NT2/D1 (cell line): ENCODE measurements at regions not wholly inside any gene's neighbourhood (a gene's known extent, or its start where the extent isn't known, plus 50 kb on each side); places are given as distances from the start of the nearest gene placed in this dataset.

Source experiments
- DNase-seq: peaks from one replicate; pipeline ENCODE4 v3.0.0-alpha.2; 2011; ENCODE audit warnings: low read depth, low spot score
- H3K27me3 ChIP-seq: 2 replicates; pipeline ENCODE4 v1.6.0; 2011; ENCODE audit warnings: mild to moderate bottlenecking; ENCODE audit not compliant: insufficient read length, insufficient read depth
- H3K36me3 ChIP-seq: 2 replicates; pipeline ENCODE4 v1.6.1; 2011; ENCODE audit warnings: mild to moderate bottlenecking, low read length, mixed read lengths; ENCODE audit not compliant: insufficient read depth, insufficient read length
- H3K4me1 ChIP-seq: 2 replicates; pipeline ENCODE4 v1.5.1; 2011; ENCODE audit not compliant: insufficient read depth, insufficient read length
- H3K4me3 ChIP-seq: 2 replicates; pipeline ENCODE4 v1.5.1; 2011; ENCODE audit warnings: low read depth; ENCODE audit not compliant: insufficient read length
- H3K9ac ChIP-seq: 2 replicates; pipeline ENCODE4 v1.6.0; 2011; ENCODE audit warnings: low read depth; ENCODE audit not compliant: insufficient read length
- H3K9me3 ChIP-seq: 2 replicates; pipeline ENCODE4 v1.5.1; 2011; ENCODE audit warnings: mild to moderate bottlenecking, low read length; ENCODE audit not compliant: insufficient read depth
- SUZ12 ChIP-seq: IDR thresholded peaks from 2 replicates; pipeline ENCODE4 v1.6.1; 2011; ENCODE audit not compliant: insufficient read length, insufficient read depth; ENCODE audit errors: extremely low read depth
- YY1 ChIP-seq: IDR thresholded peaks from 2 replicates; pipeline ENCODE4 v1.6.1; 2011; ENCODE audit not compliant: insufficient read length, insufficient read depth
- ZNF274 ChIP-seq: IDR thresholded peaks from 2 replicates; pipeline ENCODE4 v1.6.1; 2011; ENCODE audit warnings: mild to moderate bottlenecking, low read depth, low read length

- Histone ChIP-seq H3K27me3 (no peaks in the 10 kb centered on the region), H3K4me3 (no peak overlapping the region), H3K4me1 (no peaks in the 10 kb centered on the region), H3K9me3 (no peaks in the 10 kb centered on the region), H3K36me3 (no peaks in the 10 kb centered on the region), H3K9ac (no peak overlapping the region)
- TF ChIP-seq ZNF274 (no peak), SUZ12 (no peak), YY1 (no peak)
- no peak for DNase-seq
Observed at GRCh38 chr2:144708626-144709025, 188.7 kb upstream of the ZEB2 start.

GRCh38 chr2:144707736-144708326, 187.9 kb upstream of the ZEB2 start:
- no peak for DNase-seq
- TF ChIP-seq ZNF274: no peak
- no peak for TF ChIP-seq SUZ12
- TF ChIP-seq YY1: no peak
- Histone ChIP-seq H3K4me3 (no peak overlapping the region), H3K36me3 (no peaks in the 10 kb centered on the region), H3K27me3 (no peaks in the 10 kb centered on the region), H3K9ac (no peak overlapping the region), H3K4me1 (no peaks in the 10 kb centered on the region), H3K9me3 (no peaks in the 10 kb centered on the region)

GRCh38 chr2:144706647-144707046, 186.7 kb upstream of the ZEB2 start:
- Histone ChIP-seq H3K4me1 (no peaks in the 10 kb centered on the region), H3K9ac (no peak overlapping the region), H3K9me3 (no peaks in the 10 kb centered on the region), H3K27me3 (no peaks in the 10 kb centered on the region), H3K4me3 (no peak overlapping the region), H3K36me3 (no peaks in the 10 kb centered on the region)
- no peak for DNase-seq
- TF ChIP-seq ZNF274 (no peak), SUZ12 (no peak), YY1 (no peak)

- TF ChIP-seq ZNF274 (no peak), YY1 (no peak), SUZ12 (no peak)
- no peaks in the 10 kb centered on the region for H3K9me3 ChIP-seq
- H3K27me3 ChIP-seq: no peaks in the 10 kb centered on the region
- H3K4me1 ChIP-seq: no peaks in the 10 kb centered on the region
- no peak overlapping the region for H3K9ac ChIP-seq
- H3K4me3 ChIP-seq: no peak overlapping the region
- DNase-seq: no peak
- no peaks in the 10 kb centered on the region for H3K36me3 ChIP-seq
Observed at GRCh38 chr2:144705328-144706245, 185.7 kb upstream of the ZEB2 start.

GRCh38 chr2:144704709-144705095, 184.8 kb upstream of the ZEB2 start:
- H3K27me3 ChIP-seq: no peaks in the 10 kb centered on the region
- no peaks in the 10 kb centered on the region for H3K4me1 ChIP-seq
- TF ChIP-seq YY1: no peak
- no peak for TF ChIP-seq ZNF274
- no peak for TF ChIP-seq SUZ12

GRCh38 chr2:144703852-144704708, 184.2 kb upstream of the ZEB2 start:
- Histone ChIP-seq H3K36me3 (no peaks in the 10 kb centered on the region), H3K27me3 (no peaks in the 10 kb centered on the region), H3K9ac (no peak overlapping the region), H3K9me3 (no peaks in the 10 kb centered on the region), H3K4me1 (no peaks in the 10 kb centered on the region), H3K4me3 (no peak overlapping the region)
- TF ChIP-seq YY1: no peak
- TF ChIP-seq SUZ12: no peak
- TF ChIP-seq ZNF274: no peak
- no peak for DNase-seq

More at GRCh38 chr2:144704709-144705095, 184.8 kb upstream of the ZEB2 start:
- Histone ChIP-seq H3K36me3 (no peaks in the 10 kb centered on the region), H3K9me3 (no peaks in the 10 kb centered on the region), H3K4me3 (no peak overlapping the region), H3K9ac (no peak overlapping the region)
- DNase-seq: no peak
